ENCODE measurements at regions not wholly inside any gene's neighbourhood (a gene's known extent, or its start where the extent isn't known, plus 50 kb on each side); places are given as distances from the start of the nearest gene placed in this dataset.
A peak's percentile ranks its signal among the peaks of the same experiment; 100 is the strongest.

GRCh38 chr12:25323581-25323982, 72.9 kb upstream of the KRAS start:
- TF ChIP-seq CTCF (IDR thresholded peaks at IDR 0.05; ENCODE audit: borderline replicate concordance, control extremely low read depth, extremely low read depth, insufficient read depth, missing control alignments): no peak
- DNase-seq (ENCODE audit: low spot score): no peak
- in situ Hi-C loops (cut with MboI; ENCODE audit: low sequenced_read_pairs, unreplicated experiment): no loop called here

GRCh38 chr12:25322918-25323531, 72.3 kb upstream of the KRAS start:
- no peak for DNase-seq (ENCODE audit: low spot score)
- in situ Hi-C loops (cut with MboI; ENCODE audit: low sequenced_read_pairs, unreplicated experiment): no loop called here
- TF ChIP-seq CTCF (IDR thresholded peaks at IDR 0.05; ENCODE audit: borderline replicate concordance, control extremely low read depth, extremely low read depth, insufficient read depth, missing control alignments): no peak

GRCh38 chr12:25322351-25322750, 71.6 kb upstream of the KRAS start:
- no peak for TF ChIP-seq CTCF (IDR thresholded peaks at IDR 0.05; ENCODE audit: borderline replicate concordance, control extremely low read depth, extremely low read depth, insufficient read depth, missing control alignments)
- in situ Hi-C loops (cut with MboI; ENCODE audit: low sequenced_read_pairs, unreplicated experiment): no loop called here
- DNase-seq (ENCODE audit: low spot score): no peak

- in situ Hi-C loops (cut with MboI; ENCODE audit: low sequenced_read_pairs, unreplicated experiment): no loop called here
- no peak for DNase-seq (ENCODE audit: low spot score)
- no peak for TF ChIP-seq CTCF (IDR thresholded peaks at IDR 0.05; ENCODE audit: borderline replicate concordance, control extremely low read depth, extremely low read depth, insufficient read depth, missing control alignments)
Observed at GRCh38 chr12:25321772-25322171, 71.0 kb upstream of the KRAS start.

- in situ Hi-C loops (cut with MboI; ENCODE audit: low sequenced_read_pairs, unreplicated experiment): no loop called here
- peak; percentile 34 for DNase-seq (ENCODE audit: low spot score)
- TF ChIP-seq CTCF (IDR thresholded peaks at IDR 0.05; ENCODE audit: borderline replicate concordance, control extremely low read depth, extremely low read depth, insufficient read depth, missing control alignments): no peak
Observed at GRCh38 chr12:25320123-25321006, 69.6 kb upstream of the KRAS start.

- no peak for TF ChIP-seq CTCF (IDR thresholded peaks at IDR 0.05; ENCODE audit: borderline replicate concordance, control extremely low read depth, extremely low read depth, insufficient read depth, missing control alignments)
- no peak for DNase-seq (ENCODE audit: low spot score)
- in situ Hi-C loops (cut with MboI; ENCODE audit: low sequenced_read_pairs, unreplicated experiment): no loop called here
Observed at GRCh38 chr12:25319233-25319984, 68.7 kb upstream of the KRAS start.
